Karpas-422 (cell line): ENCODE measurements at regions not wholly inside any gene's neighbourhood (a gene's known extent, or its start where the extent isn't known, plus 50 kb on each side); places are given as distances from the start of the nearest gene placed in this dataset.
"Not testable (repeated sequence)": the region's sequence is repeated elsewhere in the genome, so short reads cannot be mapped to it uniquely, and the experiment has no call there.

Source experiments
- DNase-seq: peaks from one replicate; pipeline ENCODE4 v3.0.0-alpha.2; 2015
- H2AFZ ChIP-seq: fragments of 200-600 bp; sonication (generic); 2 replicates; pipeline ENCODE4 v1.6.1; 2014; ENCODE audit warnings: antibody characterized with exemption, low read length, mixed read lengths
- H3K27ac ChIP-seq: fragments of 200-600 bp; sonication (generic); 2 replicates; pipeline ENCODE4 v1.5.1; 2014; ENCODE audit warnings: mild to moderate bottlenecking, low read length, moderate library complexity
- H3K27me3 ChIP-seq: fragments of 200-600 bp; sonication (generic); 2 replicates; pipeline ENCODE4 v1.6.1; 2014; ENCODE audit warnings: low read length, mixed read lengths
- H3K36me3 ChIP-seq: fragments of 200-600 bp; sonication (generic); 2 replicates; pipeline ENCODE4 v1.6.1; 2014; ENCODE audit warnings: low read length, mixed read lengths; ENCODE audit not compliant: insufficient read depth
- H3K4me1 ChIP-seq: fragments of 200-600 bp; sonication (generic); 2 replicates; pipeline ENCODE4 v1.6.1; 2014; ENCODE audit warnings: mild to moderate bottlenecking, low read length, mixed read lengths
- H3K4me2 ChIP-seq: fragments of 200-600 bp; sonication (generic); 2 replicates; pipeline ENCODE4 v1.6.1; 2014; ENCODE audit warnings: low read length, low read depth, mild to moderate bottlenecking; ENCODE audit not compliant: poor library complexity, severe bottlenecking
- H3K4me3 ChIP-seq: fragments of 200-600 bp; sonication (generic); 2 replicates; pipeline ENCODE4 v1.5.1; 2014; ENCODE audit warnings: mild to moderate bottlenecking, antibody characterized with exemption, low read length, mixed read lengths
- H3K79me2 ChIP-seq: fragments of 200-600 bp; sonication (generic); 2 replicates; pipeline ENCODE4 v1.6.1; 2014; ENCODE audit warnings: mild to moderate bottlenecking, low read length, mixed read lengths
- H3K9ac ChIP-seq: fragments of 200-600 bp; sonication (generic); 2 replicates; pipeline ENCODE4 v1.6.0; 2014; ENCODE audit warnings: low read length
- H3K9me2 ChIP-seq: fragments of 200-600 bp; sonication (generic), shearing (Covaris generic); replicated peaks from 2 replicates; pipeline ENCODE4 v1.6.0; 2014; ENCODE audit warnings: mild to moderate bottlenecking, low read length, moderate library complexity; ENCODE audit not compliant: insufficient read depth
- H3K9me3 ChIP-seq: fragments of 300-700, 200-600 bp; sonication (generic); 2 replicates; pipeline ENCODE4 v1.6.1; 2014; ENCODE audit warnings: low read length, mixed read lengths
- H4K20me1 ChIP-seq: fragments of 200-600 bp; sonication (generic); 2 replicates; pipeline ENCODE4 v1.6.1; 2014; ENCODE audit warnings: mild to moderate bottlenecking, antibody characterized with exemption, low read length, low read depth; ENCODE audit not compliant: insufficient read depth

GRCh38 chr15:35693286-35693685, 147.3 kb upstream of the DPH6 start:
- DNase-seq: no peak
- Histone ChIP-seq H3K79me2 (no peaks in the 10 kb centered on the region), H3K27me3 (no peaks in the 10 kb centered on the region), H3K9ac (no peak overlapping the region), H3K9me3 (no peaks in the 10 kb centered on the region), H4K20me1 (no peaks in the 10 kb centered on the region), H2AFZ (no peak overlapping the region), H3K27ac (no peak overlapping the region), H3K36me3 (no peaks in the 10 kb centered on the region), H3K9me2 (no peaks in the 10 kb centered on the region), H3K4me3 (no peak overlapping the region), H3K4me1 (no peaks in the 10 kb centered on the region), H3K4me2 (no peak overlapping the region)

GRCh38 chr15:35693886-35694285, 147.9 kb upstream of the DPH6 start:
- H3K9me2 ChIP-seq: no peaks in the 10 kb centered on the region
- H3K4me3 ChIP-seq: no peak overlapping the region
- no peak overlapping the region for H3K4me2 ChIP-seq
- DNase-seq: no peak
- H4K20me1 ChIP-seq: no peaks in the 10 kb centered on the region
- H3K27ac ChIP-seq: no peak overlapping the region
- no peaks in the 10 kb centered on the region for H3K27me3 ChIP-seq
- no peaks in the 10 kb centered on the region for H3K4me1 ChIP-seq
- no peaks in the 10 kb centered on the region for H3K9me3 ChIP-seq
- no peak overlapping the region for H2AFZ ChIP-seq
- no peaks in the 10 kb centered on the region for H3K79me2 ChIP-seq
- no peaks in the 10 kb centered on the region for H3K36me3 ChIP-seq
- no peak overlapping the region for H3K9ac ChIP-seq

GRCh38 chr15:35695003-35695402, 149.0 kb upstream of the DPH6 start:
- H3K27ac ChIP-seq: no peak overlapping the region
- H3K79me2 ChIP-seq: no peaks in the 10 kb centered on the region
- H4K20me1 ChIP-seq: no peaks in the 10 kb centered on the region
- no peaks in the 10 kb centered on the region for H3K36me3 ChIP-seq
- H3K9ac ChIP-seq: no peak overlapping the region
- no peaks in the 10 kb centered on the region for H3K27me3 ChIP-seq
- no peak for DNase-seq
- H3K4me1 ChIP-seq: no peaks in the 10 kb centered on the region
- no peaks in the 10 kb centered on the region for H3K9me2 ChIP-seq
- H2AFZ ChIP-seq: no peak overlapping the region
- no peak overlapping the region for H3K4me2 ChIP-seq
- no peak overlapping the region for H3K4me3 ChIP-seq
- H3K9me3 ChIP-seq: no peaks in the 10 kb centered on the region

DNA sequence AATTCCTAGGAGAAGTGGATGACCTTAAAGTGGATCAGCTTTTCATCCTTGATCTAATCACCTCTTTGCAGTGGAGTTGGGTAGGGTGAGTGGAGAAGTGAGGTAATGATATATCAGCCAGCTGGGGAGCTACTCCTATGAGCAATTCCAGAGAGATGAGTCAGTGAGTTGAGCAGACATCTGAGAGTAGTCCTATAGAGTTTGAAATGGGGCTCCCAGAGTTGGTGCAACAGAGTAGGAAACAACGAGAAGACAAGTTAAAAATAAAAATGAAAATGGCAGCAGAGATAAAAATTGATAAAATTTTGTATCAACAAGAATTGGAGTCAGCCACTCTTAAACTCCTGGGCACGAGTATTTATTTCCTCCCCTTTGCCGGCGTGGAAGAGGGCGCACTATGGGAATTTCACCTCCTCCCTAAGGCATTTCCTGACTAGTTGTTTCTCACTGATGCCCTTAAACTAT, 150.8 kb upstream of the DPH6 start:
- no peak overlapping the region for H3K4me2 ChIP-seq
- no peak for DNase-seq
- no peak overlapping the region for H3K9ac ChIP-seq

DNA sequence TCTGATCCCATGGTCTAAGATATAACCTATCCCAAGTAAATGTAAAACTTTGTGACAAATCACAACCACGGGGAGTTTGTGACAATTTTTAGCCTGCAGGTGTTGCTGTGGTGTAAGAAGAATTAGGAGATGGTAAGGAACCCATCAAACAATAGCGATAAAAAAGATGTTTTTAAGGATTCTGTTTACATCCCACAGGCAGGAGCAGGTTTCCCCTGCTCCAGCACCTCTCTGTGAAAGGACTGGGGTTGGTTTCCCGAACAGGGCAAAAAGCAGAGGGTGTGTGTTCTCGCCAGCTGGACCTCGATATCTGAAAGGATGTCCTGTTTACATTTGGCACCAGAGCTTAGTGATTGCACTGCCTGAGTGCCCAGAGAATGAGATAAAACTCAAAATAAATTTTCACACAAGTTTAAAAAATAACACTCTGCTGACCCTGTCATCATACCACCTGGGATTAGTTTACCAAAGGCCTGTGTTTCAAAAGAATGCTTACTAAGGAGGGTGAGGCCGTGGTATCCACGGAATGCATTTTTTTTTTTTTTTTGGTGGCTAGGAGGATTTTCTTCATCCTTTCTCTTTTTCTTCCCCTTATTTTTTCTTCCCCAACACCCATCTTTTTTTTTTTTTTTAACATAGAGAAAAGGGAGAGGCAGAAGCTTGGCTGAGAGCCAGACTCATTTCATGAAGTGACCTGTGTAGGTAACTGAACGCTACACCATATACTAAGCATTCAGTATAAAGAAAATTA, 151.8 kb upstream of the DPH6 start:
- DNase-seq: no peak
- Histone ChIP-seq H3K27me3 (no peaks in the 10 kb centered on the region), H3K9me3 (no peaks in the 10 kb centered on the region), H3K4me3 (no peak overlapping the region), H3K4me2 (no peak overlapping the region), H3K9me2 (no peaks in the 10 kb centered on the region), H3K27ac (no peak overlapping the region), H4K20me1 (no peaks in the 10 kb centered on the region), H3K4me1 (no peaks in the 10 kb centered on the region), H3K36me3 (no peaks in the 10 kb centered on the region), H3K9ac (no peak overlapping the region), H2AFZ (no peak overlapping the region), H3K79me2 (no peaks in the 10 kb centered on the region)

More for the DNA sequence above, 150.8 kb upstream of the DPH6 start:
- Histone ChIP-seq H3K4me1 (no peaks in the 10 kb centered on the region), H3K79me2 (no peaks in the 10 kb centered on the region), H3K27me3 (no peaks in the 10 kb centered on the region), H3K9me3 (no peaks in the 10 kb centered on the region), H3K4me3 (no peak overlapping the region), H3K36me3 (no peaks in the 10 kb centered on the region), H3K9me2 (no peaks in the 10 kb centered on the region), H3K27ac (no peak overlapping the region), H2AFZ (no peak overlapping the region), H4K20me1 (no peaks in the 10 kb centered on the region)

DNA sequence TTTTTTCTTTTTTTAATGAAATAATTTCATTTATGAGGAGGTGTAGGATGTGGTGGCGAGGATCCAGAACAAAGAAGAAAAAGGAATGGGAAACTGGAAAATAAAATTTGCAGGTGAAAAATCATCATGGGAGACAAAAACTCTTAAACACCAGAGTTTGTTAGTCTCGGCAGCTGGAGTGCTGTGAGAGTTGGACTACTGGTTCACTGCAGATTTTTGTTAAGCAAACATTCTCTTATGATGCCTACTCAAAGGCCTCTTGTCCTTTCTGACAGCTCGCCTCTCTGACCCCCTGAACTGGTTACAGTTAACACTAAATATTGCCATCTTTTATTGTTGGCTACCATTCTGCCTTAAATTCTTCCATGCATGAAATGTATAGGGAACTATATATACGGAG, 152.4 kb upstream of the DPH6 start:
- no peak for DNase-seq
- no peaks in the 10 kb centered on the region for H3K4me1 ChIP-seq
- no peaks in the 10 kb centered on the region for H3K9me2 ChIP-seq
- H2AFZ ChIP-seq: no peak overlapping the region
- H3K36me3 ChIP-seq: no peaks in the 10 kb centered on the region
- no peak overlapping the region for H3K4me3 ChIP-seq
- no peak overlapping the region for H3K27ac ChIP-seq
- no peak overlapping the region for H3K9ac ChIP-seq
- no peaks in the 10 kb centered on the region for H3K27me3 ChIP-seq
- no peaks in the 10 kb centered on the region for H4K20me1 ChIP-seq
- H3K4me2 ChIP-seq: no peak overlapping the region
- H3K9me3 ChIP-seq: no peaks in the 10 kb centered on the region
- no peaks in the 10 kb centered on the region for H3K79me2 ChIP-seq

DNA sequence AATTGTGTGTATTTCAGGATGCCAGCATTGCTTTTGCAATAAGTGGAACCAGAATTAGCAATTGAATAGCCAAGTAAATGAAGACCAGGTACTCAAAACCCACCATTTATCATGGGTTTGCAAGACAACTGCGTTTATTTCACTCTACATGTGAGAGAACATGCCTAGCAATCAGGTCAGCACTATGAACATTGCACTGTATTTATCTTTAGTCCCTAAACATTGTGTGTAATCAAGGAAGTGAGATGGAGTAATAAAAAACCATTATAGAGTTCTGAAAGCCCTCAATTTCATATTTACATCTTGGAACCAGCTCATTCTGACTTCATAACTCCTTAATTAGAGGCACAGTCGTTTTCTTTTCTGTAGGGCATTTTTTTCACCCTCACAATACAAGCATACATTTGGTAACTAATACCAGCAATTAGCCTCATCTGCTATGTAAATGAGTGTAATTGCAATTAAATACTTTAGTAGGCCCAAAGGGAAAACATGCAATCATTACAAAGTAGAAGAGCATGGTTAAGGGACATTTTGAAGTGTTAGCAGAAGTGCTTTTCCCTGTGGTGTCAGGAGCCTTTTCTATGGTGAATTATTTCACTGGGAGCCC, 153.1 kb upstream of the DPH6 start:
- H3K27me3 ChIP-seq: no peaks in the 10 kb centered on the region
- H4K20me1 ChIP-seq: no peaks in the 10 kb centered on the region
- no peaks in the 10 kb centered on the region for H3K4me1 ChIP-seq
- no peaks in the 10 kb centered on the region for H3K79me2 ChIP-seq
- H3K36me3 ChIP-seq: no peaks in the 10 kb centered on the region
- no peaks in the 10 kb centered on the region for H3K9me3 ChIP-seq
- H3K9me2 ChIP-seq: no peaks in the 10 kb centered on the region
- no peak overlapping the region for H2AFZ ChIP-seq
- H3K9ac ChIP-seq: no peak overlapping the region
- DNase-seq: no peak
- no peak overlapping the region for H3K4me3 ChIP-seq
- H3K4me2 ChIP-seq: no peak overlapping the region
- H3K27ac ChIP-seq: no peak overlapping the region

DNA sequence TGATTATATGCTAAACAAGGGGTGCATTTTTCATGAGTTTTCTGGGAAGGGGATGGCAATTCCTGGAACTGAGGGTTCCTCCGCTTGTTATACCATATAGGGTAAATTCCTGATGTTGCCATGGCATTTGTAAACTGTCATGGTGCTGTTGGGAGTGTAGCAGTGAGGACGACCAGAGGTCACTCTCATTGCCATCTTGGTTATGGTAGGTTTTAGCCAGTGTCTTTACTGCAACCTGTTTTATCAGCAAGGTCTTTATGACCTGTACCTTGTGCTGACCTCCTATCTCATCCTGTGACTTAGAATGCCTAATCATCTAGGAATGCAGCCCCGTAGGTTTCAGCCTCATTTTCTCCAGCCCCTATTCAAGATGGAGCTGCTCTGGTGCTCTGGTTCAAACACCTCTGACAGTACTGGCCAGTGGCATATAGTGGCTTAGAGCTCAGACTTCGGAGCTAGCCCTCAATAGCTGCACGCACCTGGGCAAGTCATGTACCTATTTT, 154.2 kb upstream of the DPH6 start:
- H2AFZ ChIP-seq, H3K27ac ChIP-seq, H3K27me3 ChIP-seq, DNase-seq, H4K20me1 ChIP-seq, H3K9me3 ChIP-seq, H3K9ac ChIP-seq, H3K4me2 ChIP-seq, H3K79me2 ChIP-seq, H3K4me1 ChIP-seq, H3K9me2 ChIP-seq, H3K36me3 ChIP-seq, H3K4me3 ChIP-seq: not testable (repeated sequence)
